AG09319 (cell line): ENCODE measurements at regions not wholly inside any gene's neighbourhood (a gene's known extent, or its start where the extent isn't known, plus 50 kb on each side); places are given as distances from the start of the nearest gene placed in this dataset.

Experiments used
- DNase-seq: peaks from one replicate; pipeline ENCODE4 v3.0.0-alpha.2; 2010; ENCODE audit warnings: low read depth; ENCODE audit errors: extremely low read depth
- TF ChIP-seq, protein P1 (sequence below): IDR thresholded peaks from 2 replicates; pipeline ENCODE4 v1.5.1; 2011; ENCODE audit warnings: low read depth, mild to moderate bottlenecking, inconsistent platforms, low read length, moderate library complexity

DNA sequence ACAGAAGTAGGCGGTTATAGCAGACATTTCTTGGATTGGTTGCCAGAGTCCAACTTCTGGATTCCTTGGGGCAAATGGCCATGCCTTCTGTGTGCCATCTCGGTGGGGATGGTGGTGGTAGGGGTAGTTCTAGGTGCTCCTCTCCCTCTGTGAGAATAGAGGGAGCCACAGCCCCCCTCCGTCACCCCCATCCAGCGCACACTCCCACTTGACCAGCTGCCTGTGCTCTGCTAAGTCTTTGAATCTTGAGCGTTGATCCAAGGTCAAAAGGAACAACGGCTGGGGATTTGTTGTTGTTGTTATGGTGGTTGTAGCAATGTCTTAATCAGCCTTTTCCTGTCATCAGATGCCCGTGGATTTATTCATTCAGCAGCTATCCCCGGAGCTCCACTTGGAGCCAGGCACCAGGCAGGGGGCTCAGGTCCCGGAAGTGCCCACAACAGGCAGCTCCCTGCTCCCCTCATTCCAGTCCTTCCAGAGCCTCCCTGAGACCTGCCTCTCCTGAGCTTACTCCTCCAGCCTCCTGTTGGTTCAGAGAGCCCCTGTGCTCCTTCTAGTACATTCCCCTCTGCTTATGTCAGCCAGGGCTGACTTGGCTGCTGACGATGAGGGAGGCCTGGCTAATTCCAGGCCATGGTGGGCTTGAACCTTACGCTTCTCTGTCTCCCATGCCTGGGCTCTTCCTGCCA is 146.6 kb upstream of the WNT4 start:
- no peak for DNase-seq
- TF ChIP-seq, protein P1, sequence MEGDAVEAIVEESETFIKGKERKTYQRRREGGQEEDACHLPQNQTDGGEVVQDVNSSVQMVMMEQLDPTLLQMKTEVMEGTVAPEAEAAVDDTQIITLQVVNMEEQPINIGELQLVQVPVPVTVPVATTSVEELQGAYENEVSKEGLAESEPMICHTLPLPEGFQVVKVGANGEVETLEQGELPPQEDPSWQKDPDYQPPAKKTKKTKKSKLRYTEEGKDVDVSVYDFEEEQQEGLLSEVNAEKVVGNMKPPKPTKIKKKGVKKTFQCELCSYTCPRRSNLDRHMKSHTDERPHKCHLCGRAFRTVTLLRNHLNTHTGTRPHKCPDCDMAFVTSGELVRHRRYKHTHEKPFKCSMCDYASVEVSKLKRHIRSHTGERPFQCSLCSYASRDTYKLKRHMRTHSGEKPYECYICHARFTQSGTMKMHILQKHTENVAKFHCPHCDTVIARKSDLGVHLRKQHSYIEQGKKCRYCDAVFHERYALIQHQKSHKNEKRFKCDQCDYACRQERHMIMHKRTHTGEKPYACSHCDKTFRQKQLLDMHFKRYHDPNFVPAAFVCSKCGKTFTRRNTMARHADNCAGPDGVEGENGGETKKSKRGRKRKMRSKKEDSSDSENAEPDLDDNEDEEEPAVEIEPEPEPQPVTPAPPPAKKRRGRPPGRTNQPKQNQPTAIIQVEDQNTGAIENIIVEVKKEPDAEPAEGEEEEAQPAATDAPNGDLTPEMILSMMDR: no peak

DNA sequence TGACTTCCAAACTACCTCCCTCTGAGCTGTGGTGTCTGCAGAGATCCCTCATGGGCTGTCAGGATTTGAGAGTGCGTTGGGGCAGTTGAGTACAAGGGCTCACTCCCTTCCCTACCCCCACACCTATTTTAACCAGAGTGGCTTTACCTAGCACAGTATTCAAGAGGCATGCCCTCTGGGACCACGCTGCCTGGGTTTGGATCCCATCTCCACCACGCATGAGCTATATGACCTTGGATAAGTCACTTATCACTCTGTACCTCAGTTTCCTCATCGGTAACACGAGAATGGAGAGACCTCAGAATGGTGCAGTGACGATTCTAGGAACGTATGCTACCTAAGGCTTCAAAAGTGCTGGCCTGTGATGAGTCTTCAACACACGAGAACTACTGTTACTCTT is 147.3 kb upstream of the WNT4 start:
- DNase-seq: no peak
- TF ChIP-seq, protein P1: no peak

DNA sequence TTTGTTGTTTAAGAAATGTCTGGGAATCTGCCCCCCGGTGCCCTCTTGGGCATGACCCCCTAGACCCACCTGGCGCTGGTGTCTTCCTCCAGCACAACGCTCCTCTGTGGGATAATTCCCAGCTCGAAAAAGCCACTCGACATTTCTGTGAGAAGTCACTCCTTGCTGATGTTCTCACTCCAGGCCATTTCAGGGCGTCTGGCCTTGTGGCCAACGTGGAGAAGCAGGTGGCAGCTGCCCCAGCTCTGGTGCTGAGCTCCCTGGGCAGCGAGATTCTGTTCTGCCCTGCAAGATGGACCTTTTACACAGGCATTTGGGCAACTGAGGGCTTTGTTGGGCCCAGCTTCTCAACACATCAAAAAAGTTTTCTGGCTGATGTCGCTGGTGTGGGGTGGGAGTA is 147.7 kb upstream of the WNT4 start:
- DNase-seq: no peak
- TF ChIP-seq, protein P1: no peak

DNA sequence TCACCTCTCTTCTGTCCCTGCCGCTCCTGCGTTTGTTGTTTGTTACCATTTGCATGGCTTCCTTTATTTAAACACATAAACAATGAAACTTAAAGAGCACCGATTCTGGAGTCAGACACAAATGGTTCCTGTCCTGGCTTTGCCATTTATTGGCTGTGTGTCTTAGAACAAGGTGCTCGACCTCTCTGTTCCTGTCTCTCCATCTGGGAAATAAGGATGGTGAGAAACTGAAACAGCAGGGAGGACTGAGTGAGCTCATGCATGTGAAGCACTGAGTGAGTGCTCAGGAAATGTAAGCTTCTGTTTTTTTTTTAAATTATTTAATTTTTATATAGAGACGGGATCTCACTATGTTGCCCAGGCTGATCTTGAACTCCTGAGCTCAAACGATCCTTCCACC is 148.2 kb upstream of the WNT4 start:
- DNase-seq: no peak
- TF ChIP-seq, protein P1: no peak

DNA sequence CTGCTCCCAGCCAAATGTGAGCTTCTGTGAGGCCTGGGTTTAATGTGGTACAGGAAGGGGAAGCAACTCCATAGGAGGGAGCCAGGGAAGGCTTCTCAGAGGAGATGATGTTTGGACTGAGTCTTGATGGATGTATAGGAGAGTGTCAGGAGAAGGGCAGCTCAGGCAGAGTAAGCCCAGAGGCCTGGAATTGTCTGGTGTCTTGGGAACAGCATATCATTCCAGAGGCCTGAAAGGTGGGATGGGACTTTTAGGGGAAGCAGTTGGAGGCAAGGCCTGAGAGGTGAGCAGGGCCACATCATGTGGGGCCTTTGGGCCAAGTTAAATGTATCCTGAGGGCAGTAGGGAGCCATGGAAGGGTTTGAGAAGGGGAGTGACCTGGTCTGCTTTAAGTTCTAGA is 148.6 kb upstream of the WNT4 start:
- TF ChIP-seq, protein P1: no peak
- DNase-seq: no peak

DNA sequence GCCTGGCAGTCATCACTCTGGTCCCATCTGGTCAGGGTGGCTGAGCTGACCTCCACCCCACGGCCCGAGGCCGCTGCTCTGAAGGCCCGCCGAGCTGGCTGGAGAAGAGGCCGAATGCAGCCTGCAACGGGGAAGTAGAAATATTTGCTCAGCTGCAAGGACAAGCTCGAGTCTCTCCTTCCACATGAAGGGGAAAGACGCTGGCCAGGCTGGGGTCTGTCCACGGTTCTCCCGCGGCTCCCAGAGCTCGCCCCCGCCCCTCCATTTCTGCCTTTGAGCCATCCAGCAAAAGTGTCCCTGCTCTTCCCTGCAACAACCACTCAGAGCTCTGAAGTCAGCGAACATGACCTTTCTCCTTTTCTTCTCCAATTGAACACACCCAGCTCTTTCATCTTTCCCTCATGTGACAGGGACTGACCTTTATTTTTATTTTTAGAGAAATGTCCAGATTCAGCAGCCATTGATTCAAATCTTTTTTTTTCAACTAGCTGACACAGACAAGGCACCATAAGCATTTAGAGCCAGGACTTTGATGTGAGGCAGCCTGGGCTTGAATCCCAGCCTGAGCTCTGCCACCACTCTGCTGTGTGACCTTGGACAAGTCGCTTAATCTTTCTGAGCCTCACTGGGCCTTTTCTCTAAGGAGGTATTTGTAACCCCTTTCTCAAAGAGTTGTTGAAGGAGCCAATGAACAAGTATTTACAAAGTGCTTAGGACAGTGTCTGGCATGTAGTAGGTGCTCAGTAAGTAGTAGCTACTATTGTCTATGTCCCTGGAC is 149.3 kb upstream of the WNT4 start:
- TF ChIP-seq, protein P1: no peak
- DNase-seq: no peak

DNA sequence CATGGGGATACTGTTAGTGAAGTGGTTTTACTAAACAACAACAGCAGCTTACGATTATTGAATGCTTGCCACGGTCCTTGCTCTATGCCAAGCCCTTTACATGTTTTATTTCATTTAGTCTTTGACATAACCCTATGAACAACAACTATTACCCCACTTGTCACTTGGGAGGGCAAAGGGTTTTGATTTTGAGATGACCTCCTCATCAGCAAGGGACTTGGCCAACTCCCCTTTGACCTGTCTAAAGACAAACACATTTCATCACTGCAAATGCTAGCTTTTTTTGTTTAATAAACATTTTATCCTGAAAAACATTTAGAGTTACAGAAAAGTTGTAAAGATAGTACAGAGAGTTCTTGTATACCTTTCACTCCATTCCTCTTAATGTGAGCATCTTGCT is 152.5 kb upstream of the WNT4 start:
- TF ChIP-seq, protein P1: no peak

More for the DNA sequence above, 152.5 kb upstream of the WNT4 start:
- DNase-seq: no peak
